ENCODE measurements at regions not wholly inside any gene's neighbourhood (a gene's known extent, or its start where the extent isn't known, plus 50 kb on each side); places are given as distances from the start of the nearest gene placed in this dataset.
"Not testable (repeated sequence)": the region's sequence is repeated elsewhere in the genome, so short reads cannot be mapped to it uniquely, and the experiment has no call there.

GRCh38 chr7:51878865-51879264 lies 562.3 kb upstream of the COBL start:
- no peak for DNase-seq

- no peak for DNase-seq
Measured at GRCh38 chr7:51869452-51869851, 552.8 kb upstream of the COBL start.

DNA sequence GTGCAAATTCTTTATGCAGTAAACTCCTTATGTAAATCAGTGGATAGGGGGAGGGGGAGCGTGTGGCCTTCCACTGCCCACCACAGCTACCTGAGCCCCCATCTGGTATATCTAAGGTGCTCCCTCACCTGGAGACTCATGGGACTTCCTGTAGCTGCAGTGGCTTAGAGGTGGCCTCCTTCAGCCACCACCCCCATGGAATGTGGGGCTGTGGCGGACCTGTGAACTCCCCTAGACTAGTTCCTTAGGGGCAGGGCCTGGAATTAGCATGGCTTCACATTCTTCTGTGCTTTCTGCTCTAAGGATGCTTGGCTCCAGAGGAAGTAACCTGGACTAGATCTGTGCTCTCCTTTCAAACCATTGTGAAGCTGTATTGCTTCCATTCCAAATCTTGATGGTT lies 550.5 kb upstream of the COBL start:
- DNase-seq = no peak

DNA sequence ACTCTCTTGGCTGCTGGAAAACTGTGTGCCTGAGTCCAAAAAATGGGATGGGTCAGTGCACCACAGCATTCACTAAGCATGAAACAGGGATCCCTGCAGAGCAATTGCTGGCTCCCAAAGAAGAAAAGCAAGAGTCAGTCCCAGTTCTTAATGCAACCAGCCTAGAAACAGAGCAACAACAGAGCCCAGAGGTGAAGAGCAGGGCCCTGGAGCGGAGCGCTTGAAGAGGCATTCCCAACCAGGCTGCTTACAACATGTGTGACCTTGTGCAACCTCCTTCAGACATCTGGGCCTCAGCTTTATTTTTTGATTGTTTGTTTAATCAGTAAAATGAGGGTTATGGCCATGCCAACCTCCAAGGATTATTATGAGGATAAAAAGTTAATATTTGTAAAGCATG lies 543.7 kb upstream of the COBL start:
- no peak for DNase-seq

- DNase-seq = no peak
Measured at GRCh38 chr7:51850126-51850525, 533.5 kb upstream of the COBL start.

DNA sequence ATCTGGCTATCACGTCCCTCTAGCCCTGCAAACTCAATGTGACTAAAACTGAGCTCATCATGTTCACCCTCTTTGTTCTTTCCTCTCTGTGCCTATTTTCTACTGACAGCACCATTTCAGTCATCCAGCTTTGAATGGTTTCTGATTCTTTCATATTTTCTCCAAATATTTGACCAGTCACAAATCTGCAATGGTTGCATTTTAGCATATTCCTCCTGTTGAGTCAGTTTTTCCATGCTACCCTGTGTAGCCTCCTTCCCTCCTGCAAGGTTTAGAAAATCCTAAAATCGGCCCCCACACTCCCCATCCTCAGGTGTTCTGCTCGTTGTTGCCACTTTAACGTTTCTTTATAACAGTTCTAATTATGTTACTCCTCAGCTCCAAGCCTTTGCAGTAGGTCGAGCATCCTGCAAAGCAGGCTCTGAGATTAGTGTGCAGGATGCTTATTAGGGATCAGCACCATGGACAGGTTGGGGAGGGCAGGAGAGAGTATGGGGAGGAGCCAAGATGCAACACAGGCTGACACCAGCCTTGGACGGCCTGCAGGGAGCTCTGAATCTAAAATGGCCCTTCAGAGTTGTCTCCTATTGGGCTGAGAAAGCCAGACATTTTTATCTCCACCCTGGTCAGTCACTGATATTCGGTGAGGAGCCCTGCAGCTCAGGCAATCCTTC lies 531.0 kb upstream of the COBL start:
- no peak for DNase-seq

DNA sequence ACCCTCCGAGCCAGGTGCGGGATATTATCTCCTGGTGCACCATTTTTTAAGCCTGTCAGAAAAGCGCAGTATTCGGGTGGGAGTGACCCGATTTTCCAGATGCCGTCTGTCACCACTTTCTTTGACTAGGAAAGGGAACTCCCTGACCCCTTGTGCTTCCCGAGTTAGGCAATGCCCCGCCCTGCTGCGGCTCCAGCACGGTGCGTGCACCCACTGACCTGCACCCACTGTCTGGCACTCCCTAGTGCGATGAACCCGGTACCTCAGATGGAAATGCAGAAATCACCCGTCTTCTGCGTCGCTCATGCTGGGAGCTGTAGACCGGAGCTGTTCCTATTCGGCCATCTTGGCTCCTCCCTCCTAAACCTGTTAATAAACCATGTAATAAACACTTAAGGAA lies 522.5 kb upstream of the COBL start:
- not testable (repeated sequence) for DNase-seq

- DNase-seq = no peak
Measured at GRCh38 chr7:51827631-51828030, 511.0 kb upstream of the COBL start.

DNA sequence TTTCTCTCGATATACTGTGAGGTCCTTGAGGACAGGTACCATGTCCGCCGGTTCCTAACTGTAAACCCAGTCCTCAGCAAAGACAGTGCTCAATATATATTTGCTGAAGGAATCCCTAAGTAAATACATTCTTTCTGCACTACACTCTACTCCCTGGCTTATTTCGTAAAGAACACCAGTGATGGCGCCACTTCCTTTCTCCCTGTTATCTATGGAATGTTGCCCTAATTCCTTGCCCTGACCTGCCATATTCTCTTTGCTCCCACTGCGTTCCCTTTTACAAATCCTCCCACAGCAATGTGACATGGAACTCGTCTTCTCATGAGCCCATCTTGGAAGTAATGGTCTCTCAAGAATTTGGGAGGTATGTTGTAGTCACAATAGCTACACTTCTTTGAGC lies 507.4 kb upstream of the COBL start:
- DNase-seq = no peak

GRCh38 chr7:51823437-51823836 lies 506.8 kb upstream of the COBL start:
- no peak for DNase-seq

- DNase-seq = no peak
Measured at GRCh38 chr7:51817694-51818225, 501.2 kb upstream of the COBL start.

DNA sequence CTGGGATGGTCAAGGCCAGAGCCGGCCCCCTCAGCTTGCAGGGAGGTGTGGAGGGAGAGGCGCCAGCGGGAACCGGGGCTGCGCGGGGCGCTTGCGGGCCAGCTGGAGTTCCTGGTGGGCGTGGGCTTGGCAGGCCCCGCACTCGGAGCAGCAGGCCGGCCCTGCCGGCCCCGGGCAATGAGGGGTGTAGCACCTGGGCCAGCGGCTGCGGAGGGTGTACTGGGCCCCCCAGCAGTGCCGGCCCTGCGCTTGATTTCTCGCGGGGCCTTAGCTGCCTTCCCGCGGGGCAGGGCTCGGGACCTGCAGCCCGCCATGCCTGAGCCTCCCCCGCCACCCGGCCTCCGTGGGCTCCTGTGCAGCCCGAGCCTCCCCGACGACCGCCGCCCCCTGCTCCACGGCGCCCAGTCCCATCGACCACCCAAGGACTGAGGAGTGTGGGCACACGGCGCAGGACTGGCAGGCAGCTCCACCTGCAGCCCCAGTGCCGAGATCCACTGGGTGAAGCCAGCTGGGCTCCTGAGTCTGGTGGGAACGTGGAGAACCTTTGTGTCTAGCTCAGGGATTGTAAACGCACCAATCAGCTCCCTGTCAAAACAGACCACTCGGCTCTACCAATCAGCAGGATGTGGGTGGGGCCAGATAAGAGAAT lies 489.3 kb upstream of the COBL start:
- DNase-seq = not testable (repeated sequence)

- DNase-seq = no peak
Measured at GRCh38 chr7:51802718-51803117, 486.1 kb upstream of the COBL start.

DNA sequence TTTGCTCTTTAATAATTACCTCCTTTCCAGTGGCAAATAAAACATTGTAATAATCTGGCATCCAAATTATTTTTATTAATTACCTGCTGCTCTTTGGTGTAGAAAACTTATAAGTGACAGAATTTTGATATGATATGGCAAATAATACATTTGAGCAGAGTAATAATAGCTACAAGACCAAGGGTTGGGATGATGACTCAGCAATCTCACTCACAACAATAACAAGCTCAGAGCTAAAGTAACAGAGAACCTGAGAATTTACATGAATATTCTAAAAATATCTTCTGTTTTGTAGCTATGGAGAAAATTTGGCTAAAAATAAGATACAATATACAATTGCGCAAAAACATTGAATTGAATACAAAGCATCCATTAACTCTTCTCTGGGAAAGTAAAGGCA lies 480.8 kb upstream of the COBL start:
- DNase-seq = no peak

DNA sequence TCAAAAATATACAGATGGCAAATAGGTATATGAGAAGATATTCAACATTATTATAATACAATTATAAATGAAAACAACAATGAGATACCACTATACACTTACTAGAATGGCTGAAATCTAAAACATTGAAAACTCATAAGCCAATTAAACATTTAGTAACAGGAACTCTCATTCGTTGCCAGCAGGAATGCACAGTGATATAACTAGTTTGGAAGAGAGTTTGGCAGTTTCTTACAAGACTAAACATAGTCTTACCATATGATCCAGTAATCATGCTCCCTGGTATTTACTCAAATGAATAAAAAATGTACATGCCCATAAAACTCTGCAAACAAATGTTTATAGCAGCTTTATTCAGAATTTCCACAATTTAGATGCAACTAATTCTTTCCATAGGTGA lies 476.2 kb upstream of the COBL start:
- no peak for DNase-seq

DNA sequence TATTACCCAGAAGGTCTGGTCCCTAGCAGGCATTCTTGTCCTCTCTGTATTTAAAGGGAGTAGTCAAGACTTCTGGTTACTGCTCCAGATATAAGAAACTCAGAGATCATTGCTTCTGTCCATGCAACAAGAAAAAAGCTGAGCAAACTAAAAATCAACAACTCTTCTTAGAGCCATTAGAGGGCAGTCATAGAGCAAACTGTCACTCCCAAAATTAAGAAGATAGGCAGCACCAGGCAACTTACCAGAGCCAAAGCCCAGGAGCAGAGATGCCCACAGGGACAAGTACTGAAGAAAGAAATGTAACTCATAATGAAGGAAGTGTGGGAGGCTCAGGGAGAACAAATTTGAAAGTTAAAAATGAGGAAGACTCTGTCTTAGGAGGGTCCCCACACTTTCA lies 472.9 kb upstream of the COBL start:
- no peak for DNase-seq

GRCh38 chr7:51786284-51786683 lies 469.7 kb upstream of the COBL start:
- no peak for DNase-seq

DNA sequence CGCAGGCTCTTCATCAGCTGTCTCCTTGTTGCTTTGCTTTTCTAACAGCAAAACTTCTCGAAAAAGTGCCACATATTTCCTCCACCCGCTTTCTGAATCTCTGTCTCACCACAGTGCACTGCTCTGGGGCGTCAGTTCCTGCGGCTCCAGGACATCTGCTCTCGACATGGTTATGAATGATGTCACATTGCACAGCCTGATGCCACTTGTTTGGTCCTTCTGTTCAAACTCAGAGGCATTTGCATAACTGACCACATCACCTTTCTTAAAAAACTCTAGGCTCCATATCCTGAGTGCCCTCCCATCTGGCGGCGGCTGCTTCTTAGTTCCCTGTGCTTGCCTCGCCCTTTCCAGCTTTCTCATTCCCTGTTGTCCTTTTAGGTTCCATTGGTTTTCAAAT lies 469.3 kb upstream of the COBL start:
- DNase-seq = no peak

- DNase-seq = no peak
Measured at GRCh38 chr7:51785171-51785570, 468.6 kb upstream of the COBL start.

GRCh38 chr7:51783241-51783640 lies 466.6 kb upstream of the COBL start:
- DNase-seq = no peak

GRCh38 chr7:51778121-51778520 lies 461.5 kb upstream of the COBL start:
- DNase-seq = no peak

DNA sequence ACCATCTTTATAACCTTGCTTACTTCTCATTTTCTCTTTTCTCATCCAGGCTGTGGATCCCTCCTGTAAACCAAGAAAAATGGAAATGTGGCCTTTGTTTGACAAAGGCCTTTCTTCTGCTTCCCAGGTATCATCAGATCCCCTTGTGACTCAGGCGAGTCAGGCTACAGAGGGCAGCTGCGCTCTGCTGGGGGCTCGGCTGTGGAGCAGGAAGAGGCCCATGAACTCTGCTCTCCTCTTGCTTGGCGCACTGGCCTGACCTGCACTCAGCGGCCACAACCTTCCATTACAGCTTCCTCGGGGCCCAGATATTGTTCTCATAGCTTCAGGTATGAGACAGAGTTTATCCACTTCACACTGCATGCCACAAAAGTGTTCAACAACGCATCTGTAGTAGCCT lies 457.6 kb upstream of the COBL start:
- no peak for DNase-seq

GRCh38 chr7:51772190-51772589 lies 455.6 kb upstream of the COBL start:
- DNase-seq = no peak

- DNase-seq = no peak
Measured at GRCh38 chr7:51764976-51765375, 448.4 kb upstream of the COBL start.

DNA sequence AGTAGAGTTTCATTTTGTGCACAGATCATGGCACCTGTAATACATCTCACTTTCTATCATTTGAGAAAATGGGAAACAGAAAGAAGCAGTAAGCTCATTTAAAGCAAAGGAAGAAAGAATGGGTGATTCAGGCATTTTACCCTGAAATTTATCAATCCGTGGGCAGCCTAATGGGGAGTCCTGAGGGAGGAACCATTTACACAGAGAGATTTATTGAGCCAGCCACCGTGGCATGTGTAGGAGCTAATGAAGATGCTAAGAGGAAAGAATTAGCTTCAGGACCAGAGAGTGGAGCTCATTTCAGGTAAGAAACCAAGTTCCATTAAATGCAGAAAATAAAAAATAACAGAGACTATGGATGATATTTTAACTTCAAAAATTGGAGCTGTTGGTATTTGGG lies 443.4 kb upstream of the COBL start:
- DNase-seq = no peak
